H1 (cell line): ENCODE measurements at regions not wholly inside any gene's neighbourhood (a gene's known extent, or its start where the extent isn't known, plus 50 kb on each side); places are given as distances from the start of the nearest gene placed in this dataset.

ENCODE experiments used
- CTCF ChIA-PET: fragments of 300-600 bp; sonication (Branson Sonifier 250); formaldehyde crosslinking; loops from one replicate; lab custom pipeline; 2021; ENCODE audit not compliant: partially characterized antibody; lab: Charles Lee
- POLR2A ChIA-PET: fragments of 300-600 bp; sonication (Branson Sonifier 250); formaldehyde crosslinking; loops from one replicate; lab custom pipeline; 2021; ENCODE audit warnings: inconsistent platforms; ENCODE audit not compliant: partially characterized antibody; lab: Charles Lee
- DNase-seq, 2 experiments: peaks; one replicate each; pipeline versions ENCODE4 v3.0.0 to v3.0.0-alpha.2; 2010 to 2022; ENCODE audit warnings: low spot score in 2 of 2, low read depth in 1 of 2, mixed read lengths in 1 of 2
- FAIRE-seq: peaks from 2 replicates; lab custom pipeline; 2011; peaks lifted over from hg19 to GRCh38; lab: Jason Lieb, UNC
- H2AFZ ChIP-seq: 2 replicates; pipeline ENCODE4 v1.8.1; 2012; ENCODE audit warnings: low read length, inconsistent platforms
- H2AK5ac ChIP-seq: 2 replicates; pipeline ENCODE4 v1.6.1; 2013; ENCODE audit warnings: low read depth, low read length
- H2BK120ac ChIP-seq: replicated peaks from 2 replicates; pipeline ENCODE3; 2013; ENCODE audit warnings: low read depth, low read length, inconsistent platforms
- H2BK12ac ChIP-seq: 2 replicates; pipeline ENCODE4 v1.6.1; 2013; ENCODE audit warnings: low read depth, low read length
- H2BK15ac ChIP-seq: 2 replicates; pipeline ENCODE4 v1.6.1; 2013; ENCODE audit warnings: low read length
- H2BK20ac ChIP-seq: 2 replicates; pipeline ENCODE4 v1.6.1; 2013; ENCODE audit warnings: low read length
- H2BK5ac ChIP-seq: 2 replicates; pipeline ENCODE4 v1.6.1; 2013; ENCODE audit warnings: low read depth, low read length
- H3K14ac ChIP-seq: 2 replicates; pipeline ENCODE4 v1.6.1; 2013; ENCODE audit warnings: inconsistent platforms; ENCODE audit not compliant: insufficient read length
- H3K18ac ChIP-seq: 2 replicates; pipeline ENCODE4 v1.6.1; 2013; ENCODE audit warnings: low read length; ENCODE audit errors: extremely low read depth
- H3K23ac ChIP-seq: 2 replicates; pipeline ENCODE4 v1.6.1; 2013; ENCODE audit warnings: inconsistent platforms; ENCODE audit not compliant: insufficient read length
- H3K23me2 ChIP-seq: 2 replicates; pipeline ENCODE4 v1.6.1; 2013; ENCODE audit warnings: low read depth, low read length
- H3K27ac ChIP-seq: 2 replicates; pipeline ENCODE4 v1.6.1; 2011; ENCODE audit warnings: low read depth, low read length, inconsistent platforms
- H3K27me3 ChIP-seq, 4 experiments: replicated peaks in 1 of 4; 1 replicate in 1 of 4; 2 replicates in 3 of 4; pipeline versions ENCODE4 v1.6.1 to v1.8.1; 2011 to 2013; ENCODE audit warnings: low read length in 3 of 4, mild to moderate bottlenecking in 3 of 4, inconsistent platforms in 2 of 4, mixed read lengths in 2 of 4, moderate library complexity in 1 of 4; ENCODE audit not compliant: control insufficient read depth in 3 of 4, insufficient read depth in 3 of 4; ENCODE audit errors: extremely low read depth in 1 of 4
- H3K36me3 ChIP-seq, 4 experiments: 2 replicates each; pipeline versions ENCODE4 v1.6.1 to v1.8.1; 2011 to 2013; ENCODE audit warnings: mild to moderate bottlenecking in 4 of 4, low read length in 3 of 4, moderate library complexity in 2 of 4, control low read depth in 1 of 4, inconsistent platforms in 1 of 4; ENCODE audit not compliant: insufficient read depth in 4 of 4, control insufficient read depth in 2 of 4
- H3K4ac ChIP-seq: replicated peaks from 2 replicates; pipeline ENCODE3; 2013; ENCODE audit warnings: low read length, low read depth, mixed read lengths, inconsistent platforms; ENCODE audit not compliant: insufficient read length
- H3K4me1 ChIP-seq, 4 experiments: replicated peaks in 1 of 4; 1 replicate in 1 of 4; 2 replicates in 3 of 4; pipeline versions ENCODE4 v1.6.1 to v1.8.1; 2011 to 2013; ENCODE audit warnings: low read length in 3 of 4, inconsistent platforms in 2 of 4, mixed read lengths in 1 of 4; ENCODE audit not compliant: insufficient read depth in 4 of 4, control insufficient read depth in 3 of 4
- H3K4me2 ChIP-seq, 2 experiments: 2 replicates each; pipeline versions ENCODE4 v1.6.1 to v1.8.1; 2011 to 2013; ENCODE audit warnings: low read depth in 2 of 2, low read length in 2 of 2, control low read depth in 1 of 2, inconsistent platforms in 1 of 2, mild to moderate bottlenecking in 1 of 2; ENCODE audit not compliant: insufficient read depth in 1 of 2
- H3K4me3 ChIP-seq, 4 experiments: fragments of 200-600, 300-600 bp in 1 of 4; sonication (generic), shearing (Covaris generic), sonication (Bioruptor Twin) in 1 of 4; 2 replicates each; pipeline versions ENCODE4 v1.5.1 to v1.8.1; 2011 to 2016; ENCODE audit warnings: low read length in 4 of 4, low read depth in 3 of 4, control low read depth in 2 of 4, inconsistent platforms in 2 of 4, mild to moderate bottlenecking in 2 of 4, mixed read lengths in 1 of 4, moderate library complexity in 1 of 4; ENCODE audit not compliant: insufficient read depth in 2 of 4; ENCODE audit errors: extremely low read depth in 1 of 4
- H3K56ac ChIP-seq: replicated peaks from 2 replicates; pipeline ENCODE3; 2013; ENCODE audit warnings: low read depth, mild to moderate bottlenecking, mixed read lengths, low read length, inconsistent platforms; ENCODE audit not compliant: insufficient read length
- H3K79me1 ChIP-seq: 2 replicates; pipeline ENCODE4 v1.6.1; 2013; ENCODE audit warnings: low read depth, low read length, control low read depth
- H3K79me2 ChIP-seq, 2 experiments: 2 replicates each; pipeline versions ENCODE4 v1.6.1 to v1.8.1; 2012 to 2013; ENCODE audit warnings: low read length in 2 of 2, mild to moderate bottlenecking in 2 of 2, inconsistent platforms in 1 of 2; ENCODE audit not compliant: insufficient read depth in 2 of 2, control insufficient read depth in 1 of 2
- H3K9ac ChIP-seq, 4 experiments: replicated peaks in 1 of 4; 1 replicate in 1 of 4; 2 replicates in 3 of 4; pipeline versions ENCODE4 v1.6.1 to v1.8.1; 2011 to 2013; ENCODE audit warnings: low read depth in 3 of 4, low read length in 3 of 4, control low read depth in 2 of 4, mild to moderate bottlenecking in 2 of 4, moderate library complexity in 2 of 4, inconsistent platforms in 1 of 4; ENCODE audit errors: extremely low read depth in 1 of 4
- H3K9me3 ChIP-seq, 2 experiments: 2 replicates each; pipeline versions ENCODE4 v1.6.1 to v1.8.1; 2012 to 2013; ENCODE audit warnings: mild to moderate bottlenecking in 2 of 2, moderate library complexity in 2 of 2, control low read depth in 1 of 2, inconsistent platforms in 1 of 2, low read depth in 1 of 2, low read length in 1 of 2, mixed read lengths in 1 of 2; ENCODE audit not compliant: insufficient read depth in 2 of 2
- H4K20me1 ChIP-seq, 2 experiments: replicated peaks in 1 of 2; 2 replicates each; pipeline versions ENCODE3 to v1.8.1; 2011 to 2013; ENCODE audit warnings: inconsistent platforms in 2 of 2, low read length in 2 of 2, mild to moderate bottlenecking in 1 of 2; ENCODE audit not compliant: insufficient read depth in 2 of 2, control insufficient read depth in 1 of 2
- H4K5ac ChIP-seq: 2 replicates; pipeline ENCODE4 v1.6.1; 2013; ENCODE audit warnings: low read length, low read depth, mixed read lengths, inconsistent platforms; ENCODE audit not compliant: insufficient read length
- H4K8ac ChIP-seq: 2 replicates; pipeline ENCODE4 v1.8.0; 2013; ENCODE audit warnings: mild to moderate bottlenecking, moderate library complexity, low read length, inconsistent platforms; ENCODE audit not compliant: insufficient read depth; ENCODE audit errors: extremely low read depth
- H4K91ac ChIP-seq: replicated peaks from 2 replicates; pipeline ENCODE3; 2013; ENCODE audit warnings: low read length, mixed read lengths, inconsistent platforms; ENCODE audit not compliant: insufficient read length
- ATF3 ChIP-seq: IDR thresholded peaks from 2 replicates; pipeline ENCODE4 v1.6.1; 2011; ENCODE audit warnings: low read depth, mild to moderate bottlenecking, low read length; ENCODE audit not compliant: insufficient read depth
- CBX8 ChIP-seq: fragments of 300-800, 300-1000 bp; sonication (generic); IDR thresholded peaks from 2 replicates; pipeline ENCODE4 v1.7.1; 2016; ENCODE audit warnings: low read depth, low read length, borderline replicate concordance
- EZH2 ChIP-seq: fragments of 200-600 bp; sonication (generic); IDR thresholded peaks from 2 replicates; pipeline ENCODE4 v1.7.1; 2012; ENCODE audit warnings: low read depth, mild to moderate bottlenecking, moderate library complexity, low read length, inconsistent platforms; ENCODE audit not compliant: severe bottlenecking
- POU5F1 ChIP-seq: IDR thresholded peaks from 2 replicates; pipeline ENCODE4 v1.6.1; 2011; ENCODE audit warnings: low read depth, mild to moderate bottlenecking, low read length, moderate library complexity
- RAD21 ChIP-seq, 2 experiments: IDR thresholded peaks in 1 of 2; conservative IDR thresholded peaks in 1 of 2; 2 replicates each; pipeline ENCODE4 v1.6.1; 2011; ENCODE audit warnings: low read depth in 2 of 2, low read length in 2 of 2, improper control_type of control experiment in 1 of 2, inconsistent platforms in 1 of 2, mild to moderate bottlenecking in 1 of 2, moderate library complexity in 1 of 2
- SAP30 ChIP-seq: fragments of 300-600 bp; sonication (generic); IDR thresholded peaks from 2 replicates; pipeline ENCODE4 v1.7.1; 2012; ENCODE audit warnings: low read length, moderate library complexity, mild to moderate bottlenecking, inconsistent platforms; ENCODE audit not compliant: insufficient read depth, insufficient replicate concordance
- WGBS, 2 experiments: shearing (Covaris generic) in 1 of 2; methylation state at CpG; one replicate each; pipeline versions ENCODE4 v1.1.6 to v1.1.7; 2013 to 2015; ENCODE audit warnings: low lambda C conversion rate in 2 of 2, mixed read lengths in 2 of 2, inconsistent platforms in 1 of 2, low coverage in 1 of 2, missing lambda C conversion rate in 1 of 2; ENCODE audit not compliant: insufficient replicate concordance in 2 of 2, insufficient coverage in 1 of 2, insufficient read length in 1 of 2; ENCODE audit errors: extremely low coverage in 1 of 2, missing lambda C conversion rate in 1 of 2; 5-methylcytosine and 5-hydroxymethylcytosine counted together

GRCh38 chr15:75100679-75101078, 77.3 kb downstream of the PPCDC start:
- CTCF ChIA-PET, result no interaction called here
- 95% methylated on average over 2 of the region's 2 CpGs; no CpG with 5 or more reads in 1 of the 2 experiments for WGBS, 2 experiments
- H4K20me1 ChIP-seq, result no peaks in the 10 kb centered on the region

More at GRCh38 chr15:75100679-75101078, 77.3 kb downstream of the PPCDC start:
- H2BK20ac ChIP-seq, result no peak overlapping the region
- H2BK15ac ChIP-seq, result no peak overlapping the region
- no peak overlapping the region for H2BK12ac ChIP-seq
- no peaks in the 10 kb centered on the region for H3K9me3 ChIP-seq
- H2BK120ac ChIP-seq, result no peak overlapping the region
- POLR2A ChIA-PET, result no interaction called here
- H3K79me2 ChIP-seq, result no peaks in the 10 kb centered on the region
- H3K9ac ChIP-seq, result no peak overlapping the region
- no peak overlapping the region for H3K4me2 ChIP-seq
- no peak overlapping the region for H3K4ac ChIP-seq
- no peaks in the 10 kb centered on the region for H3K36me3 ChIP-seq
- H3K4me3 ChIP-seq, result no peak overlapping the region
- no peaks in the 10 kb centered on the region for H3K79me1 ChIP-seq
- no peak overlapping the region for H4K5ac ChIP-seq
- FAIRE-seq, result no peak
- no peaks in the 10 kb centered on the region for H3K27me3 ChIP-seq
- H2BK5ac ChIP-seq, result no peak overlapping the region
- no peak overlapping the region for H3K14ac ChIP-seq
- no peak overlapping the region for H3K27ac ChIP-seq
- H3K18ac ChIP-seq, result no peak overlapping the region
- H2AFZ ChIP-seq, result no peak overlapping the region
- no peak for TF ChIP-seq ATF3
- no peak for TF ChIP-seq EZH2
- no peak for TF ChIP-seq POU5F1
- TF ChIP-seq SAP30, result no peak
- TF ChIP-seq RAD21 (IDR thresholded peaks at IDR 0.05 in 1 of 2, conservative IDR thresholded peaks at IDR 0.05 in 1 of 2; ENCODE audit: low read depth in 2 of 2, low read length in 2 of 2), result no peak
- no peak for TF ChIP-seq CBX8
- TF ChIP-seq, all 59 proteins: peak for 0
- H2AK5ac ChIP-seq, result no peak overlapping the region
- H4K91ac ChIP-seq, result no peak overlapping the region
- H3K56ac ChIP-seq, result no peak overlapping the region
- H3K23ac ChIP-seq, result no peak overlapping the region
- no peaks in the 10 kb centered on the region for H3K4me1 ChIP-seq
- H3K23me2 ChIP-seq, result no peaks in the 10 kb centered on the region
- no peak overlapping the region for H4K8ac ChIP-seq
- no peak for DNase-seq
